ENCODE measurements at regions not wholly inside any gene's neighbourhood (a gene's known extent, or its start where the extent isn't known, plus 50 kb on each side); places are given as distances from the start of the nearest gene placed in this dataset.
"Not testable (repeated sequence)": the region's sequence is repeated elsewhere in the genome, so short reads cannot be mapped to it uniquely, and the experiment has no call there.

DNA sequence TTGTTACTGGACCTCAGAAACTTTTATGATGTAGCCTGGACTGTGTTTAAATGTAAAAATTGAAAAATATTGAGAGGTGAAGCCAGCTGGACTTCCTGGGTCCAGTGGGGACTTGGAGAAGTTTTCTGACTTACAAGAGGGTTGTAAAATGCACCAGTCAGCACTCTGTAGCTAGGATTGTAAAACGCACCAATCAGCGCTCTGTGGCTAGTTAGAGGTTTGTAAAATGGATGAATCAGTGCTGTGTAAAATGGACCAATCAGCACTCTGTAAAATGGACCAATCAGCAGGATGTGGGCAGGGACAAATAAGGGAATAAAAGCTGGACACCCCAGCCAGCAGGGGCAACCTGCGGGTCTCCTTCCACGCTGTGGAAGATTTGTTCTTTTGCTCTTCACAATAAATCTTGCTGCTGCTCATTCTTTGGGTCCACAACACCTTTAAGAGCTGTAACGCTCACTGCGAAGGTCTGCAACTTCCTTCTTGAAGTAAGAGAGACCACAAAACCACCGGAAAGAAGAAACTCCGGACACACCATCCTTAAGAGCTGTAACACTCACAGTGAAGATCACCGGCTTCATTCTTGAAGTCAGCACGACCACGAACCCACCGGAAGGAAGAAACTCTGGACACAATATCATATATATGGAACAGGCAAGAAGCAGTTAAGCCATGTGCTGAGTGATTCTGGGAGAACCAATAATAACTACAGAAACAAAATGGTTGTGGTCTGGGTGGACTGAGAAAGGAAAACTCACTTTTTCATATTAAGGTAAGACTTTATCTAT lies 201.3 kb downstream of the GABRG2 start:
- Histone ChIP-seq H2AFZ (ENCODE audit: low read length) (no peak overlapping the region), H4K20me1 (ENCODE audit: control insufficient read depth, extremely low read depth, insufficient read depth, low read length) (no peaks in the 10 kb centered on the region), H3K27ac (ENCODE audit: insufficient read depth, low read length) (no peak overlapping the region), H3K9ac (ENCODE audit: insufficient read depth, low read length) (no peak overlapping the region), H3K4me3 (replicated peaks in 1 of 4; ENCODE audit: control extremely low read depth in 1 of 4, insufficient read depth in 1 of 4, low read depth in 3 of 4, low read length in 4 of 4) (no peak overlapping the region), H3K4me2 (ENCODE audit: extremely low read depth, insufficient read depth, low read length) (no peak overlapping the region), H3K9me3 (ENCODE audit: control insufficient read depth, insufficient read depth, low read depth, low read length) (no peaks in the 10 kb centered on the region), H3K36me3 (ENCODE audit: control insufficient read depth, insufficient read depth, low read length) (no peaks in the 10 kb centered on the region), H3K4me1 (ENCODE audit: control insufficient read depth, extremely low read depth, insufficient read depth, low read length) (no peaks in the 10 kb centered on the region), H3K27me3 (ENCODE audit: control insufficient read depth, insufficient read depth, low read length) (no peaks in the 10 kb centered on the region), H3K79me2 (ENCODE audit: control insufficient read depth, insufficient read depth, low read length) (no peaks in the 10 kb centered on the region)
- TF ChIP-seq EZH2 (IDR thresholded peaks at IDR 0.05; ENCODE audit: low read length, missing control alignments), result no peak
- TF ChIP-seq, protein P1, sequence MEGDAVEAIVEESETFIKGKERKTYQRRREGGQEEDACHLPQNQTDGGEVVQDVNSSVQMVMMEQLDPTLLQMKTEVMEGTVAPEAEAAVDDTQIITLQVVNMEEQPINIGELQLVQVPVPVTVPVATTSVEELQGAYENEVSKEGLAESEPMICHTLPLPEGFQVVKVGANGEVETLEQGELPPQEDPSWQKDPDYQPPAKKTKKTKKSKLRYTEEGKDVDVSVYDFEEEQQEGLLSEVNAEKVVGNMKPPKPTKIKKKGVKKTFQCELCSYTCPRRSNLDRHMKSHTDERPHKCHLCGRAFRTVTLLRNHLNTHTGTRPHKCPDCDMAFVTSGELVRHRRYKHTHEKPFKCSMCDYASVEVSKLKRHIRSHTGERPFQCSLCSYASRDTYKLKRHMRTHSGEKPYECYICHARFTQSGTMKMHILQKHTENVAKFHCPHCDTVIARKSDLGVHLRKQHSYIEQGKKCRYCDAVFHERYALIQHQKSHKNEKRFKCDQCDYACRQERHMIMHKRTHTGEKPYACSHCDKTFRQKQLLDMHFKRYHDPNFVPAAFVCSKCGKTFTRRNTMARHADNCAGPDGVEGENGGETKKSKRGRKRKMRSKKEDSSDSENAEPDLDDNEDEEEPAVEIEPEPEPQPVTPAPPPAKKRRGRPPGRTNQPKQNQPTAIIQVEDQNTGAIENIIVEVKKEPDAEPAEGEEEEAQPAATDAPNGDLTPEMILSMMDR (conservative IDR thresholded peaks at IDR 0.05 in 1 of 2, IDR thresholded peaks at IDR 0.05 in 1 of 2; ENCODE audit: low read depth in 1 of 2, low read length in 2 of 2), result no peak
- DNase-seq (ENCODE audit: low read depth in 2 of 2), result no peak

DNA sequence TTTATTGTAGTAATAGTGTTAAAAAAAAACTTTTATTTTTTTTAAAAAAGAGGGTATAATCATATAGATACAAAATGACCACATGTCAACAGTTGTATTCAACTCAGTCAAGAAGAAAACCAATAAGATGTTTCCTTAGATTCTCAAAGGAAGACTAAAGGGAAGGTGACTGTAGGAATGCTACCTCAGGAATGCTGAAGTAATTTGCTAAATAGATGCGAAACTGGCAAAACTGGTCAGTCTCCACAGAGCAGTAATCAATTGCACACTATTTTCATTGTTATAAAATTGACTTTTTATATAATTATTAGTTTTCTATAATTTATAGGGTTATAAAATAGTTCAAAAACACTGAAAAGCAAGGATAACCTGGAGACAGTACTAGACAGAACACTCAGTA lies 204.8 kb downstream of the GABRG2 start:
- Histone ChIP-seq H3K4me1 (ENCODE audit: control insufficient read depth, extremely low read depth, insufficient read depth, low read length) (no peaks in the 10 kb centered on the region), H3K27ac (ENCODE audit: insufficient read depth, low read length) (no peak overlapping the region), H3K79me2 (ENCODE audit: control insufficient read depth, insufficient read depth, low read length) (no peaks in the 10 kb centered on the region), H3K36me3 (ENCODE audit: control insufficient read depth, insufficient read depth, low read length) (no peaks in the 10 kb centered on the region), H3K27me3 (ENCODE audit: control insufficient read depth, insufficient read depth, low read length) (no peaks in the 10 kb centered on the region), H3K4me2 (ENCODE audit: extremely low read depth, insufficient read depth, low read length) (no peak overlapping the region), H3K4me3 (replicated peaks in 1 of 4; ENCODE audit: control extremely low read depth in 1 of 4, insufficient read depth in 1 of 4, low read depth in 3 of 4, low read length in 4 of 4) (no peak overlapping the region), H3K9ac (ENCODE audit: insufficient read depth, low read length) (no peak overlapping the region), H2AFZ (ENCODE audit: low read length) (no peak overlapping the region), H4K20me1 (ENCODE audit: control insufficient read depth, extremely low read depth, insufficient read depth, low read length) (no peaks in the 10 kb centered on the region), H3K9me3 (ENCODE audit: control insufficient read depth, insufficient read depth, low read depth, low read length) (no peaks in the 10 kb centered on the region)
- TF ChIP-seq, protein P1 (conservative IDR thresholded peaks at IDR 0.05 in 1 of 2, IDR thresholded peaks at IDR 0.05 in 1 of 2; ENCODE audit: low read depth in 1 of 2, low read length in 2 of 2), result no peak
- TF ChIP-seq EZH2 (IDR thresholded peaks at IDR 0.05; ENCODE audit: low read length, missing control alignments), result no peak
- no peak for DNase-seq (ENCODE audit: low read depth in 2 of 2)

DNA sequence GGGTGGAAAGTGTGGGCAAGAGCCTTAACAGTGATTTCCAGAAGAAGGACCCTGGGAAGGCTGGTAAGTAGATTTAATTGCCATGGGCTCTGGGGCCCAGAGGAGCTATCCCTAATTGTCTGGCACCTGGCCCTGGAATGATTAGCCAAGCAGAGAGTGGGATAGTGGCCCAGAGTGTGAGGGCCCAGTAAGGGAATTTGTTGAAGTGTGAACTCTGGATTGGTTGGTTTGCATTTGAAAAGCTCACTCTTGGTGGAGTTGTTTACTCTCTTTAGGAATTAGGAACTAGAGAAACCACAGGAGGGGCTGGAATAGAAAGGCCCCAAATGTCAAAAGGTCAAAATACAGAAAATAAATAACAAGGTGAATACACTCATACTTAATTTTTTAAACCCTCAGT lies 207.1 kb downstream of the GABRG2 start:
- no peaks in the 10 kb centered on the region for H3K4me1 ChIP-seq (ENCODE audit: control insufficient read depth, extremely low read depth, insufficient read depth, low read length)
- no peaks in the 10 kb centered on the region for H3K79me2 ChIP-seq (ENCODE audit: control insufficient read depth, insufficient read depth, low read length)
- no peak overlapping the region for H2AFZ ChIP-seq (ENCODE audit: low read length)
- no peaks in the 10 kb centered on the region for H4K20me1 ChIP-seq (ENCODE audit: control insufficient read depth, extremely low read depth, insufficient read depth, low read length)
- H3K4me3 ChIP-seq (replicated peaks in 1 of 4; ENCODE audit: control extremely low read depth in 1 of 4, insufficient read depth in 1 of 4, low read depth in 3 of 4, low read length in 4 of 4), result no peak overlapping the region
- TF ChIP-seq, protein P1 (conservative IDR thresholded peaks at IDR 0.05 in 1 of 2, IDR thresholded peaks at IDR 0.05 in 1 of 2; ENCODE audit: low read depth in 1 of 2, low read length in 2 of 2), result no peak
- no peak overlapping the region for H3K4me2 ChIP-seq (ENCODE audit: extremely low read depth, insufficient read depth, low read length)
- H3K36me3 ChIP-seq (ENCODE audit: control insufficient read depth, insufficient read depth, low read length), result no peaks in the 10 kb centered on the region
- H3K9me3 ChIP-seq (ENCODE audit: control insufficient read depth, insufficient read depth, low read depth, low read length), result no peaks in the 10 kb centered on the region
- H3K27ac ChIP-seq (ENCODE audit: insufficient read depth, low read length), result no peak overlapping the region
- DNase-seq (ENCODE audit: low read depth in 2 of 2), result no peak
- no peaks in the 10 kb centered on the region for H3K27me3 ChIP-seq (ENCODE audit: control insufficient read depth, insufficient read depth, low read length)
- no peak overlapping the region for H3K9ac ChIP-seq (ENCODE audit: insufficient read depth, low read length)

DNA sequence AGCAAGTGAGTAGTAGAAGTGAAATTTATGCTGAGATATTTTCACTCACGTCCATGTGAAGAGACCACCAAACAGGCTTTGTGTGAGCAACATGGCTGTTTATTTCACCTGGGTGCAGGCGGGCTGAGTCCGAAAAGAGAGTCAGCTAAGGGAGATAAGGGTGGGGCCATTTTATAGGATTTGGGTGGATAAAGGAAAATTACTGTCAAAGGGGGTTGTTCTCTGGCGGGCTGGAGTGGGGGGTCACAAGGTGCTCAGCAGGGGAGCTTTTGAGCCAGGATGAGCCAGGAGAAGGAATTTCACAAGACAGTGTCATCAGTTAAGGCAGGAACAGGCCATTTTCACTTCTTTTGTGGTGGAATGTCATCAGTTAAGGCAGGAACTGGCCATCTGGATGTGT lies 207.8 kb downstream of the GABRG2 start:
- H3K4me3 ChIP-seq (replicated peaks in 1 of 4; ENCODE audit: control extremely low read depth in 1 of 4, insufficient read depth in 1 of 4, low read depth in 3 of 4, low read length in 4 of 4), result not testable (repeated sequence)

More for the DNA sequence above, 207.8 kb downstream of the GABRG2 start:
- not testable (repeated sequence) for H3K27me3 ChIP-seq (ENCODE audit: control insufficient read depth, insufficient read depth, low read length); DNase-seq (ENCODE audit: low read depth in 2 of 2); H3K4me1 ChIP-seq (ENCODE audit: control insufficient read depth, extremely low read depth, insufficient read depth, low read length); H3K79me2 ChIP-seq (ENCODE audit: control insufficient read depth, insufficient read depth, low read length); H2AFZ ChIP-seq (ENCODE audit: low read length); H3K36me3 ChIP-seq (ENCODE audit: control insufficient read depth, insufficient read depth, low read length); H3K9me3 ChIP-seq (ENCODE audit: control insufficient read depth, insufficient read depth, low read depth, low read length); H3K4me2 ChIP-seq (ENCODE audit: extremely low read depth, insufficient read depth, low read length); H3K27ac ChIP-seq (ENCODE audit: insufficient read depth, low read length); H4K20me1 ChIP-seq (ENCODE audit: control insufficient read depth, extremely low read depth, insufficient read depth, low read length); H3K9ac ChIP-seq (ENCODE audit: insufficient read depth, low read length)
